H9 (cell line): ENCODE measurements at regions not wholly inside any gene's neighbourhood (a gene's known extent, or its start where the extent isn't known, plus 50 kb on each side); places are given as distances from the start of the nearest gene placed in this dataset.

Source experiments
- DNase-seq: peaks from one replicate; pipeline ENCODE4 v3.0.0-alpha.2; 2017
- H2AFZ ChIP-seq: one replicate; pipeline ENCODE4 v1.6.1; 2013; ENCODE audit warnings: mild to moderate bottlenecking, low read length, control low read depth, moderate library complexity
- H2AK5ac ChIP-seq: 2 replicates; pipeline ENCODE4 v1.6.1; 2013; ENCODE audit warnings: low read length, control low read depth, mixed read lengths; ENCODE audit not compliant: insufficient read length
- H2BK120ac ChIP-seq: one replicate; pipeline ENCODE4 v1.6.1; 2013; ENCODE audit warnings: low read depth, mild to moderate bottlenecking, low read length, control low read depth, inconsistent platforms; ENCODE audit not compliant: poor library complexity, severe bottlenecking
- H2BK12ac ChIP-seq: 2 replicates; pipeline ENCODE4 v1.6.1; 2013; ENCODE audit warnings: low read length, control low read depth, mixed read lengths, low read depth; ENCODE audit not compliant: insufficient read length
- H2BK15ac ChIP-seq: 2 replicates; pipeline ENCODE4 v1.6.1; 2013; ENCODE audit warnings: low read depth, low read length, control low read depth
- H2BK20ac ChIP-seq: one replicate; pipeline ENCODE4 v1.6.1; 2013; ENCODE audit warnings: low read depth, mild to moderate bottlenecking, low read length, control low read depth, inconsistent platforms; ENCODE audit not compliant: poor library complexity, severe bottlenecking
- H2BK5ac ChIP-seq: 2 replicates; pipeline ENCODE4 v1.6.1; 2013; ENCODE audit warnings: low read length, control low read depth, mixed read lengths; ENCODE audit not compliant: insufficient read length
- H3K14ac ChIP-seq: 2 replicates; pipeline ENCODE4 v1.6.1; 2013; ENCODE audit warnings: low read length, control low read depth; ENCODE audit not compliant: insufficient read depth
- H3K18ac ChIP-seq: 2 replicates; pipeline ENCODE4 v1.6.1; 2013; ENCODE audit warnings: low read depth, mild to moderate bottlenecking, mixed read lengths, low read length, control low read depth; ENCODE audit not compliant: insufficient read length
- H3K23ac ChIP-seq: 2 replicates; pipeline ENCODE4 v1.6.1; 2013; ENCODE audit warnings: low read length, control low read depth, mixed read lengths, low read depth; ENCODE audit not compliant: insufficient read length
- H3K23me2 ChIP-seq: 2 replicates; pipeline ENCODE4 v1.6.1; 2013; ENCODE audit warnings: low read depth, mild to moderate bottlenecking, mixed read lengths, low read length, control low read depth; ENCODE audit not compliant: insufficient read length, poor library complexity, severe bottlenecking
- H3K27ac ChIP-seq: 2 replicates; pipeline ENCODE4 v1.5.1; 2013; ENCODE audit warnings: low read length, control low read depth, mixed read lengths, low read depth; ENCODE audit not compliant: insufficient read length
- H3K27me3 ChIP-seq: 2 replicates; pipeline ENCODE4 v1.6.1; 2013; ENCODE audit warnings: low read length, control low read depth, inconsistent platforms; ENCODE audit not compliant: insufficient read depth
- H3K4ac ChIP-seq: 2 replicates; pipeline ENCODE4 v1.6.1; 2013; ENCODE audit warnings: low read depth, mild to moderate bottlenecking, control low read depth, inconsistent platforms, low read length, moderate library complexity
- H3K4me1 ChIP-seq: 2 replicates; pipeline ENCODE4 v1.6.1; 2013; ENCODE audit warnings: low read length, control low read depth, inconsistent platforms; ENCODE audit not compliant: insufficient read depth
- H3K4me2 ChIP-seq: 2 replicates; pipeline ENCODE4 v1.6.1; 2013; ENCODE audit warnings: low read length, control low read depth, mixed read lengths; ENCODE audit not compliant: insufficient read length, insufficient read depth
- H3K56ac ChIP-seq: 2 replicates; pipeline ENCODE4 v1.6.1; 2013; ENCODE audit warnings: low read depth, mild to moderate bottlenecking, mixed read lengths, low read length, control low read depth; ENCODE audit not compliant: insufficient read length
- H3K79me1 ChIP-seq: 2 replicates; pipeline ENCODE4 v1.6.1; 2013; ENCODE audit warnings: low read depth, mild to moderate bottlenecking, moderate library complexity, low read length, control low read depth, inconsistent platforms; ENCODE audit not compliant: insufficient read depth, poor library complexity, severe bottlenecking
- H3K79me2 ChIP-seq: 2 replicates; pipeline ENCODE4 v1.6.1; 2013; ENCODE audit warnings: low read length, control low read depth, inconsistent platforms; ENCODE audit not compliant: insufficient read depth
- H3K9ac ChIP-seq: 2 replicates; pipeline ENCODE4 v1.6.1; 2013; ENCODE audit warnings: low read length, control low read depth, mixed read lengths; ENCODE audit not compliant: insufficient read length; ENCODE audit errors: extremely low read depth
- H3K9me3 ChIP-seq: one replicate; pipeline ENCODE4 v1.6.1; 2013; ENCODE audit warnings: low read depth, low read length, inconsistent platforms; ENCODE audit not compliant: control insufficient read depth
- H3T11ph ChIP-seq: one replicate; pipeline ENCODE4 v1.6.1; 2013; ENCODE audit warnings: mild to moderate bottlenecking, low read length, control low read depth, inconsistent platforms
- H4K20me1 ChIP-seq: one replicate; pipeline ENCODE4 v1.6.1; 2013; ENCODE audit not compliant: control insufficient read depth, insufficient read length, insufficient read depth
- H4K5ac ChIP-seq: 2 replicates; pipeline ENCODE4 v1.6.1; 2013; ENCODE audit warnings: low read depth, mild to moderate bottlenecking, mixed read lengths, low read length, control low read depth; ENCODE audit not compliant: insufficient read length
- H4K8ac ChIP-seq: replicated peaks from 2 replicates; pipeline ENCODE4 v1.6.1; 2013; ENCODE audit warnings: low read length, control low read depth, mixed read lengths, low read depth; ENCODE audit not compliant: insufficient read length
- H4K91ac ChIP-seq: 2 replicates; pipeline ENCODE4 v1.6.1; 2013; ENCODE audit warnings: low read depth, mild to moderate bottlenecking, moderate library complexity, mixed read lengths, low read length, control low read depth; ENCODE audit not compliant: insufficient read length
- H3K27ac Mint-ChIP-seq, 3 experiments: 2 replicates in 2 of 3; 3 replicates in 1 of 3; pipeline ENCODE4 v1.8.0; 2020 to 2021; ENCODE audit warnings: mixed read lengths in 3 of 3, mild to moderate bottlenecking in 1 of 3, moderate library complexity in 1 of 3
- H3K27me3 Mint-ChIP-seq: 2 replicates; pipeline ENCODE4 v1.8.0; 2021; ENCODE audit warnings: low read depth, mild to moderate bottlenecking, moderate library complexity, mixed read lengths
- H3K36me3 Mint-ChIP-seq, 3 experiments: 2 replicates in 2 of 3; 3 replicates in 1 of 3; pipeline ENCODE4 v1.8.0; 2020 to 2021; ENCODE audit warnings: low read depth in 3 of 3, mixed read lengths in 3 of 3; ENCODE audit not compliant: insufficient read depth in 1 of 3
- H3K4me1 Mint-ChIP-seq, 2 experiments: 2 replicates each; pipeline ENCODE4 v1.8.0; 2020; ENCODE audit warnings: mixed read lengths in 2 of 2
- H3K4me3 Mint-ChIP-seq, 2 experiments: 2 replicates in 1 of 2; 3 replicates in 1 of 2; pipeline ENCODE4 v1.8.0; 2020 to 2021; ENCODE audit warnings: mild to moderate bottlenecking in 2 of 2, mixed read lengths in 2 of 2, moderate library complexity in 1 of 2
- H3K9me3 Mint-ChIP-seq, 2 experiments: 2 replicates in 1 of 2; 3 replicates in 1 of 2; pipeline ENCODE4 v1.8.0; 2020; ENCODE audit warnings: mild to moderate bottlenecking in 2 of 2, mixed read lengths in 2 of 2, moderate library complexity in 1 of 2
- CTCF ChIP-seq: fragments of 200-600 bp; sonication (generic); conservative IDR thresholded peaks from 3 replicates; pipeline ENCODE4 v1.8.0; 2021; ENCODE audit warnings: antibody characterized with exemption, mild to moderate bottlenecking
- WGBS: extraction: QIAGEN DNeasy Blood & Tissue Kit; methylation state at CpG from one replicate; pipeline ENCODE4 v1.1.7; 2013; ENCODE audit warnings: missing lambda C conversion rate, low lambda C conversion rate, mixed read lengths; ENCODE audit not compliant: insufficient read length; ENCODE audit errors: extremely low coverage; 5-methylcytosine and 5-hydroxymethylcytosine counted together

GRCh38 chr2:4139731-4140130, 436.4 kb downstream of the DCDC2C start:
- no peaks in the 10 kb centered on the region; a peak in 1 of 7 replicates for H3K36me3 Mint-ChIP-seq
- Histone ChIP-seq H3K9me3 (no peaks in the 10 kb centered on the region), H3K79me1 (no peaks in the 10 kb centered on the region), H2BK120ac (no peak overlapping the region), H3T11ph (no peak overlapping the region), H2BK5ac (no peak overlapping the region), H3K27ac (no peak overlapping the region), H4K20me1 (no peaks in the 10 kb centered on the region), H2BK15ac (no peak overlapping the region), H4K8ac (no peak overlapping the region), H4K5ac (no peak overlapping the region), H3K4me1 (no peaks in the 10 kb centered on the region), H3K23me2 (no peaks in the 10 kb centered on the region), H3K4ac (no peak overlapping the region), H2AFZ (no peak overlapping the region), H2BK12ac (no peak overlapping the region), H2BK20ac (no peak overlapping the region), H3K23ac (no peak overlapping the region), H3K14ac (no peak overlapping the region), H4K91ac (no peak overlapping the region), H3K79me2 (no peaks in the 10 kb centered on the region), H3K4me2 (no peak overlapping the region), H2AK5ac (no peak overlapping the region), H3K9ac (no peak overlapping the region), H3K27me3 (no peaks in the 10 kb centered on the region), H3K18ac (no peak overlapping the region), H3K56ac (no peak overlapping the region)
- DNase-seq = no peak
- no peaks in the 10 kb centered on the region; the same call in none of the 2 replicates for H3K27me3 Mint-ChIP-seq
- peaks cover 0 to 3% of the 10 kb centered on the region in 2 experiments; a peak in 2 of 5 replicates for H3K9me3 Mint-ChIP-seq
- no peak overlapping the region for H3K27ac Mint-ChIP-seq
- WGBS = no CpG with 5 or more reads among the region's 1 CpG
- H3K4me3 Mint-ChIP-seq = no peak overlapping the region
- peaks cover 0 to 4% of the 10 kb centered on the region in 2 experiments; a peak in 1 of 4 replicates for H3K4me1 Mint-ChIP-seq
- TF ChIP-seq CTCF = no peak
